ENCODE measurements at regions not wholly inside any gene's neighbourhood (a gene's known extent, or its start where the extent isn't known, plus 50 kb on each side); places are given as distances from the start of the nearest gene placed in this dataset.

GRCh38 chr13:73832825-73833224 lies 301.4 kb downstream of the KLF12 start:
- intact Hi-C loops (cut with DNase I): loop anchor here (5.0 to 10.0 kb wide), 2 partner anchors 78 to 454 kb away; no protein-coding TSS in a partner anchor
- no peak overlapping the region for H3K9ac ChIP-seq (ENCODE audit: low read depth in 2 of 2, low read length in 2 of 2)
- no peak for TF ChIP-seq CTCF (IDR thresholded peaks at IDR 0.05)

GRCh38 chr13:73832128-73832588 lies 302.0 kb downstream of the KLF12 start:
- Histone ChIP-seq H3K4me1 (no peaks in the 10 kb centered on the region), H3K9ac (ENCODE audit: low read depth in 2 of 2, low read length in 2 of 2) (no peak overlapping the region), H3K4me3 (no peak overlapping the region), H3K36me3 (no peaks in the 10 kb centered on the region), H3K27ac (no peak overlapping the region), H3K9me3 (no peaks in the 10 kb centered on the region), H3K27me3 (no peaks in the 10 kb centered on the region)
- intact Hi-C loops (cut with DNase I): loop anchor here (5.0 to 10.0 kb wide), 2 partner anchors 77 to 455 kb away; no protein-coding TSS in a partner anchor
- TF ChIP-seq CTCF (IDR thresholded peaks at IDR 0.05): no peak
- no peak for DNase-seq

More at GRCh38 chr13:73832825-73833224, 301.4 kb downstream of the KLF12 start:
- no peak overlapping the region for H3K4me3 ChIP-seq
- no peaks in the 10 kb centered on the region for H3K36me3 ChIP-seq
- H3K4me1 ChIP-seq: no peaks in the 10 kb centered on the region
- no peaks in the 10 kb centered on the region for H3K27me3 ChIP-seq
- H3K27ac ChIP-seq: no peak overlapping the region
- no peak for DNase-seq
- H3K9me3 ChIP-seq: no peaks in the 10 kb centered on the region

- Histone ChIP-seq H3K4me1 (no peaks in the 10 kb centered on the region), H3K4me3 (no peak overlapping the region), H3K27ac (no peak overlapping the region), H3K36me3 (no peaks in the 10 kb centered on the region), H3K9me3 (no peaks in the 10 kb centered on the region), H3K27me3 (no peaks in the 10 kb centered on the region), H3K9ac (ENCODE audit: low read depth in 2 of 2, low read length in 2 of 2) (no peak overlapping the region)
- TF ChIP-seq CTCF (IDR thresholded peaks at IDR 0.05): no peak
- DNase-seq: no peak
- intact Hi-C loops (cut with DNase I): no loop called here
Observed at GRCh38 chr13:73829416-73829815, 304.8 kb downstream of the KLF12 start.

GRCh38 chr13:73828811-73829210 lies 305.4 kb downstream of the KLF12 start:
- no peak overlapping the region for H3K9ac ChIP-seq (ENCODE audit: low read depth in 2 of 2, low read length in 2 of 2)

GRCh38 chr13:73827434-73827833 lies 306.8 kb downstream of the KLF12 start:
- intact Hi-C loops (cut with DNase I): no loop called here
- Histone ChIP-seq H3K36me3 (no peaks in the 10 kb centered on the region), H3K4me3 (no peak overlapping the region), H3K27me3 (no peaks in the 10 kb centered on the region), H3K9me3 (no peaks in the 10 kb centered on the region), H3K27ac (no peak overlapping the region), H3K4me1 (no peaks in the 10 kb centered on the region), H3K9ac (ENCODE audit: low read depth in 2 of 2, low read length in 2 of 2) (no peak overlapping the region)
- no peak for DNase-seq
- no peak for TF ChIP-seq CTCF (IDR thresholded peaks at IDR 0.05)

More at GRCh38 chr13:73828811-73829210, 305.4 kb downstream of the KLF12 start:
- no peak overlapping the region for H3K27ac ChIP-seq
- H3K27me3 ChIP-seq: no peaks in the 10 kb centered on the region
- H3K36me3 ChIP-seq: no peaks in the 10 kb centered on the region
- DNase-seq: no peak
- no peaks in the 10 kb centered on the region for H3K4me1 ChIP-seq
- intact Hi-C loops (cut with DNase I): no loop called here
- H3K4me3 ChIP-seq: no peak overlapping the region
- TF ChIP-seq CTCF (IDR thresholded peaks at IDR 0.05): no peak
- no peaks in the 10 kb centered on the region for H3K9me3 ChIP-seq

Measured in colonic mucosa (tissue), 4 donors.